ENCODE measurements at regions not wholly inside any gene's neighbourhood (a gene's known extent, or its start where the extent isn't known, plus 50 kb on each side); places are given as distances from the start of the nearest gene placed in this dataset.

GRCh38 chr4:20030108-20030507 is 221.6 kb upstream of the SLIT2 start:
- TF ChIP-seq CTCF (IDR thresholded peaks at IDR 0.05 in 8 of 11, conservative IDR thresholded peaks at IDR 0.05 in 3 of 11) (no peak), POLR2A (IDR thresholded peaks at IDR 0.05) (no peak)
